Nucleus accumbens (tissue), 56 donors: ENCODE measurements at regions not wholly inside any gene's neighbourhood (a gene's known extent, or its start where the extent isn't known, plus 50 kb on each side); places are given as distances from the start of the nearest gene placed in this dataset.
"Not testable (repeated sequence)": the region's sequence is repeated elsewhere in the genome, so short reads cannot be mapped to it uniquely, and the experiment has no call there.

Experiments used
- DNase-seq, 56 donors: peaks; one replicate each; lab custom pipeline; 2025; lab: John Stamatoyannopoulos, UW

- no peak for DNase-seq
Measured at GRCh38 chr22:22946131-22946530, 58.5 kb downstream of the IGLL5 start.

DNA sequence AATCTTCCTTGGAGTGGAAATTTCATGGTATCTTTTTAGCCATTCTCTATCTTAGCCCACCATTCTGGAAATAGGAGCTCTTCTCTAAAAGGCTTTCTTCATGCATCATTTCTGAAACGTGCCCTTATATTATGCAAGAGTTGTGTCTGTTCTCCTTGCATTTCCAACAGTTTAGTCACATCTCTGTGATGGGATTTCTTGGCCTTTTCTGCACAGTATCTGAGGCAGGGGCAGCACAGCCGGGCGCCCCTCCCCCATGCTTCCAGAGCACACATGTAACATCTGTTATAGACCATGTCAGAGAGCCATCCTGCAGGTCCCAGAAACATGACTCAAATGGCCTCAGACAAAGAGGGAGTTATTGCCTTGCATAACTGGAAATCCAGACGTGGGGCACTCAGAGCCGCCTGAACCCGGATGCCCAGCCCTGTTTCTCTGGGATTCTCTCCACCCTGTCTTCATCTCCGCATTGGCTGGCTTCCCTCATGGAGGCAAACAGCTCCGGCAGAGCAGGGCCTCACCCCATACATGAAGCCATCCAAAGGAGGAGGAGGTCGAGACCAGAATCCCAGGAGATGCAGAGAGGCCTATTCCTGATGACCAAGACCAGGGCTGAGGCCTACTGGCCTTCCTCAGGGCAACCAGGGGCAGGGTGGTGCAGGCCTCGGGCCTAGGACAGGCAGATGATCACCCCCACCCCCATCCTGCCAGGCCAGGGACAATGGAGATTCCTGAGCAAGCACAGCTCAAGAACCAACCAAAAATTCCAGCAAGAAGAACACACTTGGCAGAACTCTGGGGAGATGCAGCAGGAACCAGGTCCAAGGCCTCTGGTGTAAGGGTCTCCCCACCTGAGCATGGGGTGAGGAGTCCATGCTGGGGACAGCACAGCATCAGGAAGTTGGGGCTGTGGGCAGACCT is 61.3 kb downstream of the IGLL5 start:
- no peak for DNase-seq

DNA sequence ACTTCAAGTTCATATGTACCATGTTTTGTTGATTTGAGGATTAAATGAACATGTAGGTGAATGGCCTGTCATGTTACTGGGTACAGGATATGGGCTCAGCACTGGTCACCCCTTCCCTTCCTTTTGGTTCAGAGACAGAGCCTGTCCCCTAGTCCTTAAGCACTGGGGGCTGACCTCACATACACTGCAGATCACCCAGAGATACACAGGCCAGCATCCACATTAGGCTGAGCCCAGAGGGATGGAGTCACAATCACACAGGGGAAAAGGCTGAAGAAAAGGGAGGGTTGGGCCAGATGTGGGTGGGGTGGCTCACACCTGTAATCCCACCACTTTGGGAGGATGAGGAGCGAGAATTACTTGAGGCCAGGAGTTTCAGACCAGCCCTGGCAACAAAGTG is 62.3 kb downstream of the IGLL5 start:
- DNase-seq, result no peak

GRCh38 chr22:22951035-22951434 is 63.4 kb downstream of the IGLL5 start:
- no peak for DNase-seq

DNA sequence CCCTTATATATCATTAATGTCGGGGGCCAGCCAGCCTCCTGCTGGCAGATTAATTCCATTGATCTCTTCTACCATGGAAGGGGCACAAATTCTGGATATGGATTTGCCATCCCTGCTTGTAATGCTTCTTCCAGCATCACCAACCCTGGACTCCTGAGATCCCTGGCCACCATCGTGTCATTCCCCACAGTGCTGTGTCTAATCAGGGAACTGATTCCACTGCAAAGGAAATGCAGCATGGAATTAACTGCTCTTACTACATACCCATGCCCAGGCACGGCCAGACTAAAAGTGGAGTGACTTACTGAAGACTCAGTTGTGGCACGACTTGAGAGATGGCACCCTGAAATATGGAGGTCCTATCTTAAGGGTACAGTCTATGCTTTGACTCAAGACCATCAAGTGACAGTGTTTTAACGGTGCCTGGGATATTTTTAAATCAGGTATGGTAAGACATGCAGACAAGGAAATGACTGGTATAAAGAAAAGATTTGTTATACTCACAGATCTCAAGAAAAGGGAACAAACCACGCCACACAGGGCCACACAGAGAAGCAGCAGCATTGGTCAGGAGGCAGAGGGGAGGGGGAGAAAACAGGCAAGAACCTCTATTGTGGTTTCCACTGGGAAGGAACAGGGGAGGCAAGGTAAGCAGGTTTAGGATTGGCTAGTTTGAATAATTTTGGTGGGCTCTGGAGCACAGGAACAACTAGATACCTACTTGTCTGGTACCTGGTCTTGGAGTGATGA is 65.1 kb downstream of the IGLL5 start:
- DNase-seq, result no peak

GRCh38 chr22:22953791-22954190 is 66.2 kb downstream of the IGLL5 start:
- DNase-seq, result no peak

DNA sequence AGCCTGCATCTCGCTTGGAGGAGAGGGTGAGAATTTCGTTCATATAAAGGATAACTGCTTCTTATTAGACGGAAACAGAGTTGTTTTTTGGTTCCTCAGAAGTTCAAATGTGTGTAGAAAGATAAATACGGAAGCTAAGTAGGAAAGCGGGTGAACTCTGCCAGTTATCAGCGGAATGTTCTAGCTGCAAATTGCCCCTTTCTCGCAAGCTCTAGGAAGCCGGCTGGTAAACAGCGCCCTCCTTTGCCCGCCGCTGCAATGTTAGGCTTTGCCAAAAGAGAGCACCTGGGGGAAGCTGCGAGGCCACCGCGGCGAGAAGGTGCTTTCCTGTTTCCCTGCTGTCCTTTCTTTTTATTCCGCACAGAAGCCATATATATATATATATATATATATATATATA is 67.0 kb downstream of the IGLL5 start:
- peak in 1 of 56 donors; percentile 8 for DNase-seq

GRCh38 chr22:22955276-22955798 is 67.7 kb downstream of the IGLL5 start:
- no peak for DNase-seq

- peak in 48 of 56 donors; percentile 10 to 76 (median 45) for DNase-seq
Measured at GRCh38 chr22:22955866-22956535, 68.4 kb downstream of the IGLL5 start.

DNA sequence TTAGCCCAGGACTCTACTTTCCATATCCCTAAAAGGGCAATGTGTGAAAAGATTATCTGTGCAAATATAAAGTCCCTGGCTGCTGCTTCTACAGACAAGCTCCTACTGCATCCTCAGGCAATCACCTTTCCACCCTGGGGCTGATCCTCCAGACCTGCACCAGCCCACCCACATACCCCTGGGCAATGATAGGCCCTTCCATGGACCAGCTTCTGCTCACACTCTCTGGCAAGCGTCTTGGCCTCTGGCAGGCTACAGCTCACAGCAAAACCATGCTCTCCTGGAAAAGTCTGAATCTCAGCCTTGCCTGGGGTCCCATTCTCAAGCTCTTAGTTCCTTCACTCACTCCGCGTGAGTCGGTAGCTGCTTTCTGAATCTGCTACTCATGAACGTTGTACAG is 69.5 kb downstream of the IGLL5 start:
- no peak for DNase-seq

GRCh38 chr22:22958621-22959020 is 71.0 kb downstream of the IGLL5 start:
- DNase-seq, result no peak

GRCh38 chr22:22959147-22959827 is 71.7 kb downstream of the IGLL5 start:
- peak in 51 of 56 donors; percentile 11 to 94 (median 68) for DNase-seq

GRCh38 chr22:22960307-22960706 is 72.7 kb downstream of the IGLL5 start:
- no peak for DNase-seq

GRCh38 chr22:22961574-22961973 is 74.0 kb downstream of the IGLL5 start:
- DNase-seq, result no peak

DNA sequence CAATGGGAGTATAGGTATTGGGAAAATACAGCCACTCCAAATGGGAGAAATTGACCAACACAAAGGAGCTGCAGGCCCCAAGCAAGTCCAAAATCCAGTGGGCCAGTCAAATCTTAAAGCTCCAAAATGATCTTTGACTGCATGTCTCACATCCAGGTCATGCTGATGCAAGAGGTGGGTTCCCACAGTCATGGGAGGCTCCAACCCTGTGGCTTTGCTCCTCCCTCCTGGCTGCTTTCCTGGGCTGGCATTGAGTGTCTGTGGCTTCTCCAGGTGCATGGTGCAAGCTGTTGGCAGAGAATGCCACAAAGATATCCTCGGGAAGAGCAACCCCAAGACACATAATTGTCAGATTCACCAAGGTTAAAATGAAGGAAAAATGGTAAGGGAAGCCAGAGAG is 80.8 kb downstream of the IGLL5 start:
- no peak for DNase-seq

DNA sequence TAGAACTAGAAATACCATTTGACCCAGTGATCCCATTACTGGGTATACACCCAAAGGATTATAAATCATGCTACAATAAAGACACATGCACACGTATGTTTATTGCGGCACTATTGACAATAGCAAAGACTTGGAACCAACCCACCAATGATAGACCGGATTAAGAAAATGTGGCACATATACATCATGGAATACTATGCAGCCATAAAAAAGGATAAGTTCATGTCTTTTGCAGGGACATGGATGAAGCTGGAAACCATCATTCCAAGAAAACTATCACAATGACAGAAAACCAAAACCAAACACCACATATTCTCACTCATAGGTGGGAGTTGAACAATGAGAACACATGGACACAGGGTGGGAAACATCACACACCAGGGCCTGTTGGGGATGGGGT is 85.0 kb downstream of the IGLL5 start:
- not testable (repeated sequence) for DNase-seq

GRCh38 chr22:22973336-22973735 is 85.7 kb downstream of the IGLL5 start:
- no peak for DNase-seq

DNA sequence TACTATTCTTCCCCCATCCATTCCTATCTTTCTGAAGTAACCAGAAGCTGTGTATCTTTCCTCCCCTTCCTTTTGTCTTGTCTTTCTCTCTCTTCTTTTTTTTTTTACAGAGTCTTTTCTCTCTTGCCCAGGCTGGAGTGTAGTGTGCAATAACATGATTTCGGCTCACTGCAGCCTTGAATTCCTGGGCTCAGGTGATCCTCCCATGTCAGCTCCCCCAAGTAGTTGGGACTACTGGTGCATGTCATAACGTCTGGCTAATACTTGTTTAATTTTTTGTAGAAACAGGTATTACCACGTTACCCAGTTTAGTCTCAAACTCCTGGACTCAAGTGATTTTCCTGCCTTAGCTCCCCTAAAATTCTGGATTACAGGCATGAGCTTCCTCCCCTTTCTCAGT is 86.5 kb downstream of the IGLL5 start:
- DNase-seq, result no peak

DNA sequence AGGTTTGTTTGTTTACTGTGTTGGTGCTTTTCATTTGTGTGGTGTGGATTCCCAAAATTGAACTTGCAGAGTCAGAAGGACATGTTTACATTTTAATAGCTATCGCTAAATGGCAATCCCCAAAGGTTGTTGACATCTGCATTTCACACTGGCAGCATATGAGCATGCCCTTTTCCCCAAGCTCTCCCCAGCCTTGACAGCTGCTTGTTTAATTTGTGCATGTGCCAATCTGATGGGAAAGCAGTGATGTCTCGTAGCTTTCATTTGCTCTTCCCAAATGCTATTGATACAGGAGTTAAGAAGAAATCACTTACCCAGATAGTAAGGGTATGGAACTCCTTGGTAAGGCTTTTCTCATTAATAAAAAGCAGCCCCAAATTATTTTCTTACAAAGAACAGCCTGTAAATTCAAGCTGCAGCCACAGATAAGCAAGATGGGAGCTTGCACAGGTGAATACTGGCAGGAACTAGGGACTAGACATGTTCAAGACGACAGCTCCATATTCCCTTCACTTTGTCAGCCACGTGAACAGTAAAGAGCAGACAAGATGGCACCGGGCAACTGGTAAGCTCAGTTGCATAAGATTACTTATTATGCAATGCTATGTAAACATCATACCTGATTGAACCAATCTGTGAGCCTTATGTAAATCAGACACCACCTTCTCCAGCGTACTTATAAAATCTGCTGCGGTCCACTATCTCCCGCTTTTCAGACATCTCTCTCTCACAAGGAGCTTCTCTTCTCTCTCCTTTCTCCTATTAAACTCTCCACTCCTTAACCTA is 87.4 kb downstream of the IGLL5 start:
- DNase-seq, result no peak
